ENCODE measurements at regions not wholly inside any gene's neighbourhood (a gene's known extent, or its start where the extent isn't known, plus 50 kb on each side); places are given as distances from the start of the nearest gene placed in this dataset.

DNA sequence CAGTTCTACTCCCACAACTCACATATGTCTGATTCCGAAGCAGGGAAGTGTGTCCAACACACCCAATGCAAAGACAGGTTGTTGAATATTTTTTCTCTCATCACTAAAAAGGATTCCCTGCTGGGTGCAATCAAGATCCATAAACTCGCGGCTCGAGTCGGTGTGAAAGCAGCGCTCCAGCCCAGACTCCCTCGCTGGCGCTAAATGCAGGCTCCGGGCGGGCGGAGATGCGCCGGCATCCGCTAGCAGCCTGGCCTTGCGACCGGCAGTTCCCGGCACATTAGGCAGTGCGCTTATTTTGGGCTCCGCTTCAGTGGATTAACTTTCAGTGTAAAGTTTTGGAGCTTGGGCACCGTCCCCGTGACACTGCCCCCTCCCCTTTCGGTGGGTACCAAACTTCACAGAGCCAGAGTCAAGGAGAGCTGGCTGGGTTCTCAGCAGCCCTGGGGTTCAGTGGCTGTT lies 87.7 kb upstream of the POU3F1 start:
- ChIA-PET POLR2A (no interaction called here), CTCF (no interaction called here)
- Mint-ChIP-seq H3K27ac (no peak overlapping the region), H3K4me1 (ENCODE audit: low read depth) (peaks cover 3% of the 10 kb centered on the region), H3K4me3 (no peak overlapping the region), H3K36me3 (no peaks in the 10 kb centered on the region), H3K27me3 (peaks cover 60% of the 10 kb centered on the region), H3K9me3 (no peaks in the 10 kb centered on the region)
- intact Hi-C loops (cut with micrococcal nuclease): no loop called here
- DNase-seq: no peak

- POLR2A ChIA-PET: no interaction called here
- DNase-seq: no peak
- Mint-ChIP-seq H3K27ac (no peak overlapping the region), H3K27me3 (peaks cover 58% of the 10 kb centered on the region), H3K9me3 (no peaks in the 10 kb centered on the region), H3K36me3 (no peaks in the 10 kb centered on the region), H3K4me1 (ENCODE audit: low read depth) (peaks cover 3% of the 10 kb centered on the region), H3K4me3 (no peak overlapping the region)
- CTCF ChIA-PET: no interaction called here
- intact Hi-C loops (cut with micrococcal nuclease): no loop called here
These were observed 87.2 kb upstream of the POU3F1 start for GRCh38 chr1:38133756-38134155.

- intact Hi-C loops (cut with micrococcal nuclease): no loop called here
- Mint-ChIP-seq H3K4me3 (no peak overlapping the region), H3K9me3 (no peaks in the 10 kb centered on the region), H3K27me3 (peaks cover 55% of the 10 kb centered on the region), H3K36me3 (no peaks in the 10 kb centered on the region), H3K4me1 (ENCODE audit: low read depth) (peaks cover 3% of the 10 kb centered on the region), H3K27ac (no peak overlapping the region)
- ChIA-PET POLR2A (no interaction called here), CTCF (no interaction called here)
- no peak for DNase-seq
These were observed 86.7 kb upstream of the POU3F1 start for GRCh38 chr1:38133304-38133703.

- no peak overlapping the region for H3K27ac Mint-ChIP-seq
- peaks cover 3% of the 10 kb centered on the region for H3K4me1 Mint-ChIP-seq (ENCODE audit: low read depth)
- H3K27me3 Mint-ChIP-seq: peaks cover 49% of the 10 kb centered on the region
- intact Hi-C loops (cut with micrococcal nuclease): no loop called here
- DNase-seq: no peak
- ChIA-PET POLR2A (no interaction called here), CTCF (no interaction called here)
- H3K4me3 Mint-ChIP-seq: no peak overlapping the region
- no peaks in the 10 kb centered on the region for H3K9me3 Mint-ChIP-seq
- H3K36me3 Mint-ChIP-seq: no peaks in the 10 kb centered on the region
These were observed 86.1 kb upstream of the POU3F1 start for GRCh38 chr1:38132681-38133080.

- POLR2A ChIA-PET: no interaction called here
- CTCF ChIA-PET: interaction anchor here (1.0 kb wide), 1 partner anchor 60 kb away, joined by 3 read pairs; no protein-coding TSS in a partner anchor
These were observed 84.5 kb upstream of the POU3F1 start for GRCh38 chr1:38131024-38131585.

GRCh38 chr1:38129971-38130370 lies 83.4 kb upstream of the POU3F1 start:
- Mint-ChIP-seq H3K4me3 (no peak overlapping the region), H3K36me3 (no peaks in the 10 kb centered on the region), H3K4me1 (ENCODE audit: low read depth) (peaks cover 3% of the 10 kb centered on the region), H3K27me3 (peaks cover 27% of the 10 kb centered on the region), H3K27ac (no peak overlapping the region), H3K9me3 (no peaks in the 10 kb centered on the region)
- intact Hi-C loops (cut with micrococcal nuclease): no loop called here
- no peak for DNase-seq
- POLR2A ChIA-PET: no interaction called here
- CTCF ChIA-PET: interaction anchor here (0.7 kb wide), 1 partner anchor 17 kb away, joined by 3 read pairs; no protein-coding TSS in a partner anchor

More at GRCh38 chr1:38131024-38131585, 84.5 kb upstream of the POU3F1 start:
- no peak overlapping the region for H3K4me3 Mint-ChIP-seq
- DNase-seq: no peak
- no peak overlapping the region for H3K27ac Mint-ChIP-seq
- intact Hi-C loops (cut with micrococcal nuclease): no loop called here
- H3K9me3 Mint-ChIP-seq: no peaks in the 10 kb centered on the region
- H3K27me3 Mint-ChIP-seq: peaks cover 33% of the 10 kb centered on the region
- H3K36me3 Mint-ChIP-seq: no peaks in the 10 kb centered on the region
- peaks cover 3% of the 10 kb centered on the region for H3K4me1 Mint-ChIP-seq (ENCODE audit: low read depth)

- peaks cover 3% of the 10 kb centered on the region for H3K4me1 Mint-ChIP-seq (ENCODE audit: low read depth)
- no peak overlapping the region for H3K27ac Mint-ChIP-seq
- peaks cover 23% of the 10 kb centered on the region for H3K27me3 Mint-ChIP-seq
- intact Hi-C loops (cut with micrococcal nuclease): no loop called here
- DNase-seq: no peak
- H3K9me3 Mint-ChIP-seq: no peaks in the 10 kb centered on the region
- no peaks in the 10 kb centered on the region for H3K36me3 Mint-ChIP-seq
- H3K4me3 Mint-ChIP-seq: no peak overlapping the region
- ChIA-PET CTCF (no interaction called here), POLR2A (no interaction called here)
These were observed 82.9 kb upstream of the POU3F1 start for GRCh38 chr1:38129473-38129872.

DNA sequence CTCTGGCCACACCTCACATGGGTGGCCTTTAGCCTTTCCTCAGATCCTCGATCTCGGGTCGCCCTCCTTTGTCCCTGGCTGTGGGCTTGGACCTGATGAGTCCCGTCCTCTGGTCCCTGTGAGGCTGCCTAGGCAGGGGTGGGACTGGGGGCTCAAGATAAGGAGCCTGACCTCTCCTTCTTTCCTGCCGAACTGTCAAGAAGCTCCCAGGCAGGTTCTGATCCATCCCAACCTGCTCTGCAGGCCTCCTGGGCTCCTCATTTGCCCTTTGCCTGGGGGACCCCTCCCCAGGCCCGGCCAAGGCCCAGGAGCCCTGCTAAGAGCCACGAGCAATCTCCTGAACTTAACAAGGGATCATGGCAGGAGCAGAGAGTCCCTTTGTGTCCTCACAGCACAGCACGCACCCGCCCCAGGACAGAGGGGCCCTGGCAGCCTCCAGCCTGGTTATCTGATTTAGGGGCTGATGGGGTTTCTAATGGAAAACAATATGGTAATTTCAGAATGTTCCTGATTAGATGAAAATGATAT lies 82.4 kb upstream of the POU3F1 start:
- intact Hi-C loops (cut with micrococcal nuclease): no loop called here
- ChIA-PET CTCF (no interaction called here), POLR2A (interaction anchor here (0.5 kb wide), 1 partner anchor 88 kb away, joined by 4 read pairs; no protein-coding TSS in a partner anchor)
- no peak for DNase-seq
- Mint-ChIP-seq H3K36me3 (no peaks in the 10 kb centered on the region), H3K4me1 (ENCODE audit: low read depth) (peaks cover 3% of the 10 kb centered on the region), H3K9me3 (no peaks in the 10 kb centered on the region), H3K27me3 (peaks cover 19% of the 10 kb centered on the region), H3K4me3 (no peak overlapping the region), H3K27ac (no peak overlapping the region)

DNA sequence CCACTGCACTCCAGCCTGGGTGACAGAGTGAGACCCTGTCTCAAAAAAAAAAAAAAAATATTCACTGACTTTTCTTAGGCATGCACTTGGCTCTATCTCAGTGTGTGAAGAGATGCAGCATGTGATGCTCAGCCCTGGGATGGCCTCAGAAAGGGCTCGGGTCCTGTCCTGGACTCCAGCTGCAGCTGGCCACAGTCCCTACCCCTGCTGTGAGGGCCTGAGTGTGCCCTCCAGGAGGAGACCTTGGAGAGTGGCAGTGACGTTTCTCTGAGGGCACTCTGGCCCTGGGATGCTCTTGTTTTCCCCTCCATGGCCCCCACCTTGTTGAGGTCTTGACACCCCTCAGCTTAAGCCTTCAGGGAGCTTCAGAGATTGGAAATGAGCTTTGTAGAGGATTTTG lies 81.9 kb upstream of the POU3F1 start:
- H3K9me3 Mint-ChIP-seq: no peaks in the 10 kb centered on the region
- no peak for DNase-seq
- POLR2A ChIA-PET: interaction anchor here (0.5 kb wide), 1 partner anchor 88 kb away, joined by 4 read pairs; no protein-coding TSS in a partner anchor
- peaks cover 18% of the 10 kb centered on the region for H3K27me3 Mint-ChIP-seq
- peaks cover 3% of the 10 kb centered on the region for H3K4me1 Mint-ChIP-seq (ENCODE audit: low read depth)
- H3K36me3 Mint-ChIP-seq: no peaks in the 10 kb centered on the region
- CTCF ChIA-PET: no interaction called here
- intact Hi-C loops (cut with micrococcal nuclease): no loop called here
- no peak overlapping the region for H3K4me3 Mint-ChIP-seq
- no peak overlapping the region for H3K27ac Mint-ChIP-seq

GRCh38 chr1:38127428-38127827 lies 80.8 kb upstream of the POU3F1 start:
- ChIA-PET POLR2A (no interaction called here), CTCF (no interaction called here)
- Mint-ChIP-seq H3K4me3 (no peak overlapping the region), H3K27ac (no peak overlapping the region), H3K4me1 (ENCODE audit: low read depth) (peaks cover 3% of the 10 kb centered on the region), H3K36me3 (no peaks in the 10 kb centered on the region), H3K27me3 (peaks cover 11% of the 10 kb centered on the region), H3K9me3 (no peaks in the 10 kb centered on the region)
- DNase-seq: no peak
- intact Hi-C loops (cut with micrococcal nuclease): no loop called here

DNA sequence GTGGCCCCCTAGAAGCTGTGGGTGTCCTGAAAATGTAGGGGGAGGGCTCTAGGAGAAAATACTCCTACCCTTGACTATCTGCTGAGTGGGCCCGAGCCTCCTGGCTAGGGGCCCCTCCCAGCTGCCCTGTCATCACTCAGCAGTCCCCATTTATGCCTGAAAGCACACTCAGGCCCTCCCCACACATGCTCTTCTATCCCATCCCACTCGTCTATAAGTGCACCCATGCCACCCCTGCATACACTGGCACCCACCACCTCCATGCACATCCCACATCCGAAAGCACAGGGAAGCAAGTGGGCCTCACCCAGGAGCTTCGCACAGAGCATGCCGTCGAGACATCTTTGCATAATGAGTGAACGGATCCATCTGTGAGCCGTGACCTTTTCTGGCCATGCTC lies 80.4 kb upstream of the POU3F1 start:
- DNase-seq: no peak
- H3K27ac Mint-ChIP-seq: no peak overlapping the region
- peaks cover 3% of the 10 kb centered on the region for H3K4me1 Mint-ChIP-seq (ENCODE audit: low read depth)
- no peaks in the 10 kb centered on the region for H3K9me3 Mint-ChIP-seq
- ChIA-PET POLR2A (interaction anchor here (0.5 kb wide), 1 partner anchor 125 kb away, joined by 3 read pairs; no protein-coding TSS in a partner anchor), CTCF (no interaction called here)
- H3K4me3 Mint-ChIP-seq: no peak overlapping the region
- intact Hi-C loops (cut with micrococcal nuclease): no loop called here
- H3K27me3 Mint-ChIP-seq: peaks cover 7% of the 10 kb centered on the region
- H3K36me3 Mint-ChIP-seq: no peaks in the 10 kb centered on the region

DNA sequence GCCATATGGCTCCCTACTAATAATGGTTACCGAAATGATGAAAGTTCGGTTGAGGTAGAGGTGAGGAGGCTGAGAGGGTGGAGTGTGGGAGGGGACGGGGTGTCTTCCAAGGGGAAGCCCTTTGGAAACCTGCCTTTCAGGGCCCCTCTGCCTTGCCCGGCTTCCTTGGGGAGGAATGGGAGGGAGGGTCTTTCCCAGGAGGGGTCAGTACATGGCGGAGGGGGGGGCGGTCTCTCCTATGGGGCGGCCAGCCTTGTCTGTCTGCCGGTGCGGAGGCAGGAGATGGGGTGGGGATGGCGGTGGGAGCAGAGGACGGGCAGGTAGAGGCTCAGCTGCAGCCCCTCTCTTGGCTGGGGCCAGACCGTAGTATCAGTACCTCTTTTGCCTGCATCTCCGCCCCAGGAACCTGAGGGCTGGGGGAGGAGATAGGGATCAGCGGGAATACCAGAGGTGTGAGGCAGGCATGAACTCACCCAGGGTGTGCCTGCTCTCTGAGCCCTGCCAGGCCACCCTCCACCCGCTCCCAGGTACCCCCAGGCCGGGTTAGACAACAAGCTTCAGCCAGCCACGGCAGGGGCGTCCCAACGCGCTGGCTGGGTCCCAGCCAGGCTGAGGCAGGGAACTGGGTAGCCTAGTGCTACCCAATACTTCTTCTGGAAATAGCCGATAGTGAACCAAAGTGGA lies 79.4 kb upstream of the POU3F1 start:
- Mint-ChIP-seq H3K36me3 (no peaks in the 10 kb centered on the region), H3K9me3 (no peaks in the 10 kb centered on the region), H3K27me3 (peaks cover 1% of the 10 kb centered on the region), H3K27ac (no peak overlapping the region), H3K4me3 (no peak overlapping the region), H3K4me1 (ENCODE audit: low read depth) (peaks cover 2% of the 10 kb centered on the region)
- POLR2A ChIA-PET: no interaction called here
- CTCF ChIA-PET: no interaction called here
- DNase-seq: no peak
- intact Hi-C loops (cut with micrococcal nuclease): no loop called here

- ChIA-PET CTCF (no interaction called here), POLR2A (no interaction called here)
- no peaks in the 10 kb centered on the region for H3K9me3 Mint-ChIP-seq
- H3K27me3 Mint-ChIP-seq: peaks cover 1% of the 10 kb centered on the region
- H3K4me3 Mint-ChIP-seq: no peak overlapping the region
- intact Hi-C loops (cut with micrococcal nuclease): no loop called here
- no peaks in the 10 kb centered on the region for H3K4me1 Mint-ChIP-seq (ENCODE audit: low read depth)
- DNase-seq: no peak
- no peak overlapping the region for H3K27ac Mint-ChIP-seq
- H3K36me3 Mint-ChIP-seq: no peaks in the 10 kb centered on the region
These were observed 78.4 kb upstream of the POU3F1 start for GRCh38 chr1:38125016-38125415.

All from activated CD4-positive, alpha-beta memory T cell treated with anti-CD3 and anti-CD28 coated beads for 36 hours (primary cell).